Breast epithelium (tissue), 4 donors: ENCODE measurements at regions not wholly inside any gene's neighbourhood (a gene's known extent, or its start where the extent isn't known, plus 50 kb on each side); places are given as distances from the start of the nearest gene placed in this dataset.

Experiments used
- DNase-seq, 2 donors: peaks; one replicate each; pipeline ENCODE4 v3.0.0-alpha.2; 2019; ENCODE audit warnings: low spot score in 2 of 2
- H3K27ac ChIP-seq, 2 donors: fragments of 200-600 bp; sonication (generic) in 1 of 2; one replicate each; pipeline ENCODE4 v1.5.1; 2016 to 2019; ENCODE audit warnings: mild to moderate bottlenecking in 1 of 2
- H3K27me3 ChIP-seq, 2 donors: fragments of 200-600 bp; sonication (generic) in 1 of 2; one replicate each; pipeline versions ENCODE4 v1.5.1 to v1.6.0; 2017 to 2019; ENCODE audit warnings: control low read depth in 1 of 2, mild to moderate bottlenecking in 1 of 2
- H3K36me3 ChIP-seq: fragments of 200-600 bp; one replicate; pipeline ENCODE4 v1.5.1; 2019
- H3K4me1 ChIP-seq, 2 donors: fragments of 200-600 bp; sonication (generic); one replicate each; pipeline ENCODE4 v1.5.1; 2016 to 2019; ENCODE audit warnings: control low read depth in 1 of 2
- H3K4me3 ChIP-seq, 3 donors: fragments of 200-600 bp; sonication (generic); 1 replicate in 2 of 3; 2 replicates in 1 of 3; pipeline ENCODE4 v1.5.1; 2016 to 2019; ENCODE audit warnings: mild to moderate bottlenecking in 3 of 3, moderate library complexity in 2 of 3
- H3K9me3 ChIP-seq, 2 donors: fragments of 200-600 bp; sonication (generic) in 1 of 2; one replicate each; pipeline ENCODE4 v1.5.1; 2016 to 2019; ENCODE audit warnings: control low read depth in 1 of 2
- CTCF ChIP-seq, 3 donors: fragments of 450-650 bp; IDR thresholded peaks; one replicate each; pipeline ENCODE4 v1.5.1; 2016 to 2017; ENCODE audit warnings: antibody characterized with exemption in 3 of 3, mild to moderate bottlenecking in 3 of 3, moderate library complexity in 3 of 3
- POLR2A ChIP-seq: fragments of 450-650 bp; IDR thresholded peaks from one replicate; pipeline ENCODE4 v1.6.1; 2016; ENCODE audit warnings: antibody characterized with exemption, mild to moderate bottlenecking, moderate library complexity
- POLR2AphosphoS5 ChIP-seq, 3 donors: sonication (generic); formaldehyde crosslinking; IDR thresholded peaks; one replicate each; pipeline ENCODE4 v1.6.1; 2017; ENCODE audit warnings: antibody characterized with exemption in 3 of 3
- intact Hi-C: fragments of 100-400 bp; cut with DNase I; formaldehyde crosslinking; loops from one replicate; pipeline ENCODE4 v1.15.1; 2023; ENCODE audit warnings: low total_unique reads

- DNase-seq, result no peak
Measured at GRCh38 chr2:180679693-180680092, 300.7 kb upstream of the UBE2E3 start.

GRCh38 chr2:180678625-180678972, 301.8 kb upstream of the UBE2E3 start:
- intact Hi-C loops, result no loop called here
- H3K4me3 ChIP-seq, result no peak overlapping the region
- no peaks in the 10 kb centered on the region for H3K4me1 ChIP-seq
- no peak overlapping the region for H3K27ac ChIP-seq
- no peak for DNase-seq
- H3K27me3 ChIP-seq, result no peaks in the 10 kb centered on the region
- no peaks in the 10 kb centered on the region for H3K9me3 ChIP-seq
- H3K36me3 ChIP-seq, result no peaks in the 10 kb centered on the region
- TF ChIP-seq POLR2A (no peak), POLR2AphosphoS5 (IDR thresholded peaks at IDR 0.05) (no peak), CTCF (IDR thresholded peaks at IDR 0.05) (no peak)

More at GRCh38 chr2:180679693-180680092, 300.7 kb upstream of the UBE2E3 start:
- intact Hi-C loops, result loop anchor here (2.0 kb wide), 1 partner anchor 19 kb away; no protein-coding TSS in a partner anchor
- H3K4me3 ChIP-seq, result no peak overlapping the region
- no peaks in the 10 kb centered on the region for H3K9me3 ChIP-seq
- no peaks in the 10 kb centered on the region for H3K36me3 ChIP-seq
- no peaks in the 10 kb centered on the region for H3K4me1 ChIP-seq
- no peaks in the 10 kb centered on the region for H3K27me3 ChIP-seq
- H3K27ac ChIP-seq, result no peak overlapping the region
- TF ChIP-seq POLR2AphosphoS5 (IDR thresholded peaks at IDR 0.05), result no peak
- TF ChIP-seq POLR2A, result no peak
- TF ChIP-seq CTCF (IDR thresholded peaks at IDR 0.05), result no peak

- TF ChIP-seq POLR2AphosphoS5 (IDR thresholded peaks at IDR 0.05), result no peak
- no peak for TF ChIP-seq POLR2A
- TF ChIP-seq CTCF (IDR thresholded peaks at IDR 0.05), result no peak
- Histone ChIP-seq H3K4me1 (no peaks in the 10 kb centered on the region), H3K4me3 (no peak overlapping the region), H3K27ac (no peak overlapping the region), H3K27me3 (no peaks in the 10 kb centered on the region), H3K36me3 (no peaks in the 10 kb centered on the region), H3K9me3 (no peaks in the 10 kb centered on the region)
- intact Hi-C loops, result no loop called here
- no peak for DNase-seq
Measured at GRCh38 chr2:180677930-180678624, 302.3 kb upstream of the UBE2E3 start.

GRCh38 chr2:180677200-180677599, 303.2 kb upstream of the UBE2E3 start:
- no peak for DNase-seq
- Histone ChIP-seq H3K27ac (no peak overlapping the region), H3K27me3 (no peaks in the 10 kb centered on the region), H3K9me3 (no peaks in the 10 kb centered on the region), H3K4me3 (no peak overlapping the region), H3K4me1 (no peaks in the 10 kb centered on the region), H3K36me3 (no peaks in the 10 kb centered on the region)
- intact Hi-C loops, result no loop called here
- TF ChIP-seq CTCF (IDR thresholded peaks at IDR 0.05) (no peak), POLR2A (no peak), POLR2AphosphoS5 (IDR thresholded peaks at IDR 0.05) (no peak)

GRCh38 chr2:180676520-180677025, 303.8 kb upstream of the UBE2E3 start:
- Histone ChIP-seq H3K9me3 (no peaks in the 10 kb centered on the region), H3K27ac (no peak overlapping the region), H3K4me3 (no peak overlapping the region), H3K36me3 (no peaks in the 10 kb centered on the region), H3K4me1 (no peaks in the 10 kb centered on the region), H3K27me3 (no peaks in the 10 kb centered on the region)
- intact Hi-C loops, result no loop called here
- no peak for DNase-seq
- no peak for TF ChIP-seq CTCF (IDR thresholded peaks at IDR 0.05)
- no peak for TF ChIP-seq POLR2A
- no peak for TF ChIP-seq POLR2AphosphoS5 (IDR thresholded peaks at IDR 0.05)
